ENCODE measurements at regions not wholly inside any gene's neighbourhood (a gene's known extent, or its start where the extent isn't known, plus 50 kb on each side); places are given as distances from the start of the nearest gene placed in this dataset.

DNA sequence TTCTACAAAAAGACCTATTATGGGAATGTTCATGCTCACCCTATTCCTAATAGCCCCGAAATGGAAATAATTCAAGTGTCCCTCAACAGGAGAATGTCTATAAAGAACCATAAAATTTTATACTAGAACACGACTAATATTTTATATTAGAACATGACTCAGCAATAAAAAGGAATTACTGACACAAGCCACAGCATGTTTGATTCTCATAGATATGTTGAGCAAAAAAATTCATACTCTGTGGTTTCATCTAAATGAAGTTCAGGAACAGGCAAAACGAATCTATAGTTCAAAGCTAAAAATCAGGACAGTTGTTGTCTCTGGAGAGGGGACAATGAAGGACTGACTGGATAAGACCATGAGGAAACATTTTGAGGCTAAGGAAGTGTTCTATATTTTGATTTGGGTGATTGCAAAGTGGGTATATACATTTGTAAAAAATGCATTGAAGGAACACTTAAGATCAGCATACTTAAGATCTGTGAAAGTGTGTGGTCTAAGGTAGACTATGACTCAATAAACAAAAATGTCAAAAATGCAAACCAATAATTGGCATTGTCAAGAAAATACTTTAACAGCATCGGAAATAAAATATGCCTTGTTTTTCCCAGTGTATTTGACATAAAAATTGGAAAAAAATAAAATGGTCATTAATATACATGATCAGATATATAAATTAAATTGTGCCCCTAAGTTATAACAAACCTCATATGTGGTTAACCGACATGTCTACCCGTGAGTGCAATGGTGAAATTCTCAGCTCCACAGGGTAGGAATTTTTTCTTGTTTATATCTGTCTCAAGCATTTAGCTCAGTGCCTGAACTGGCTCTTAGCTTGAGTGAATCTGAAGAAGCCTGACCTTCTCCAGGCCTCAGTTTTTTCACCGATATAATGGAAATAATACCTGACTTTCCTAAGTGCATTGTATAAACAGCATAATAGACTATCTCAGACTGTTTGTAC lies 124.9 kb upstream of the CTTNBP2 start:
- no peak overlapping the region for H2AFZ ChIP-seq

GRCh38 chr7:118000480-118001202 lies 127.4 kb upstream of the CTTNBP2 start:
- TF ChIP-seq, protein P1, sequence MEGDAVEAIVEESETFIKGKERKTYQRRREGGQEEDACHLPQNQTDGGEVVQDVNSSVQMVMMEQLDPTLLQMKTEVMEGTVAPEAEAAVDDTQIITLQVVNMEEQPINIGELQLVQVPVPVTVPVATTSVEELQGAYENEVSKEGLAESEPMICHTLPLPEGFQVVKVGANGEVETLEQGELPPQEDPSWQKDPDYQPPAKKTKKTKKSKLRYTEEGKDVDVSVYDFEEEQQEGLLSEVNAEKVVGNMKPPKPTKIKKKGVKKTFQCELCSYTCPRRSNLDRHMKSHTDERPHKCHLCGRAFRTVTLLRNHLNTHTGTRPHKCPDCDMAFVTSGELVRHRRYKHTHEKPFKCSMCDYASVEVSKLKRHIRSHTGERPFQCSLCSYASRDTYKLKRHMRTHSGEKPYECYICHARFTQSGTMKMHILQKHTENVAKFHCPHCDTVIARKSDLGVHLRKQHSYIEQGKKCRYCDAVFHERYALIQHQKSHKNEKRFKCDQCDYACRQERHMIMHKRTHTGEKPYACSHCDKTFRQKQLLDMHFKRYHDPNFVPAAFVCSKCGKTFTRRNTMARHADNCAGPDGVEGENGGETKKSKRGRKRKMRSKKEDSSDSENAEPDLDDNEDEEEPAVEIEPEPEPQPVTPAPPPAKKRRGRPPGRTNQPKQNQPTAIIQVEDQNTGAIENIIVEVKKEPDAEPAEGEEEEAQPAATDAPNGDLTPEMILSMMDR (conservative IDR thresholded peaks at IDR 0.05) = no peak
- TF ChIP-seq EZH2 (IDR thresholded peaks at IDR 0.05; ENCODE audit: low read depth) = no peak
- H3K79me2 ChIP-seq (ENCODE audit: low read depth) = no peaks in the 10 kb centered on the region
- H3K4me1 ChIP-seq (replicated peaks; ENCODE audit: insufficient read depth) = peaks cover 8% of the 10 kb centered on the region; the same call in 1 of the 2 replicates
- no peak for DNase-seq
- H3K4me2 ChIP-seq = no peak overlapping the region
- no peaks in the 10 kb centered on the region for H3K9me2 ChIP-seq (ENCODE audit: insufficient read depth)
- no peaks in the 10 kb centered on the region for H3K9me3 ChIP-seq (ENCODE audit: insufficient read depth, low read depth)
- H4K20me1 ChIP-seq (ENCODE audit: insufficient read depth) = no peaks in the 10 kb centered on the region
- BruUV-seq (replicated peaks) = no TSS peak
- no peaks in the 10 kb centered on the region for H3K27me3 ChIP-seq (ENCODE audit: insufficient read depth, low read depth)
- H3K36me3 ChIP-seq (ENCODE audit: low read depth) = no peaks in the 10 kb centered on the region
- CTCF ChIA-PET = interaction anchor here (0.6 kb wide), 1 partner anchor 26 kb away, joined by 10 read pairs; no protein-coding TSS in a partner anchor
- POLR2A ChIA-PET (ENCODE audit: unreplicated experiment) = interaction anchor here (0.6 kb wide), 1 partner anchor 20 kb away, joined by 5 read pairs; no protein-coding TSS in a partner anchor
- no peak overlapping the region for H3K4me3 ChIP-seq
- intact Hi-C loops (cut with micrococcal nuclease; ENCODE audit: unreplicated experiment) = no loop called here
- H3K27ac ChIP-seq = no peak overlapping the region
- H3F3A ChIP-seq (ENCODE audit: insufficient read depth, low read depth) = no peaks in the 10 kb centered on the region
- H2AFZ ChIP-seq = no peak overlapping the region

More for the DNA sequence above, 124.9 kb upstream of the CTTNBP2 start:
- intact Hi-C loops (cut with micrococcal nuclease; ENCODE audit: unreplicated experiment) = loop anchor here (5.0 to 10.0 kb wide), 2 partner anchors 97 to 184 kb away; partner anchors contain the start of gene LSM8
- Histone ChIP-seq H3K27me3 (ENCODE audit: insufficient read depth, low read depth) (no peaks in the 10 kb centered on the region), H3K36me3 (ENCODE audit: low read depth) (no peaks in the 10 kb centered on the region), H3K9me2 (ENCODE audit: insufficient read depth) (no peaks in the 10 kb centered on the region), H3K9me3 (ENCODE audit: insufficient read depth, low read depth) (no peaks in the 10 kb centered on the region), H3F3A (ENCODE audit: insufficient read depth, low read depth) (no peaks in the 10 kb centered on the region), H3K4me1 (replicated peaks; ENCODE audit: insufficient read depth) (peaks cover 8% of the 10 kb centered on the region; the same call in 1 of the 2 replicates), H3K79me2 (ENCODE audit: low read depth) (no peaks in the 10 kb centered on the region), H3K27ac (no peak overlapping the region), H3K4me2 (0 out of 2 replicates have a peak overlapping the region, but pooled peaks have one; percentile 4), H3K4me3 (no peak overlapping the region), H4K20me1 (ENCODE audit: insufficient read depth) (no peaks in the 10 kb centered on the region)
- POLR2A ChIA-PET (ENCODE audit: unreplicated experiment) = no interaction called here
- no TSS peak for BruUV-seq (replicated peaks)
- CTCF ChIA-PET = no interaction called here
- TF ChIP-seq EZH2 (IDR thresholded peaks at IDR 0.05; ENCODE audit: low read depth) = no peak
- TF ChIP-seq, protein P1 (conservative IDR thresholded peaks at IDR 0.05) = no peak
- peak in 1 of 2 experiments; percentile 40 for DNase-seq

DNA sequence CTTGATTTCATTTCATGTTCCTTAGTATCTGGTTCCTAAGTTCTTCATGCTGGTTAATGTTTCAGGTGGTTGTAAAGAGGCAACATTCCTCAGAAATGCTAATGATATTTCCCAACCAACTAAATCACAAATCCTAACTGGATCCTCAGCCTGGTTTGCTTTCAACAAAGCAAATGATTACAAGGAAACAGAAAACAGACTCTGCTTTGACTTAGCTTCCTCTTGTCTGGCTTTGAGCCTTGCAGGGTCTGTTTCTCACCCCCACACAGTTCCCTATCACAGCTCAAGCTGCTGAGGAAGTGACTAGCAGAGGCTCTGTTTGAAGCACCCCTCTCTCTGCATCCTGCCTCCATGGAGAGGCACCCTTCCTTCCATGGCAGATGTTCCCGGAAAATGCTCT lies 130.2 kb upstream of the CTTNBP2 start:
- ChIA-PET CTCF (no interaction called here), POLR2A (ENCODE audit: unreplicated experiment) (no interaction called here)
- Histone ChIP-seq H3K4me1 (replicated peaks; ENCODE audit: insufficient read depth) (no peaks in the 10 kb centered on the region), H3K4me3 (no peak overlapping the region), H3K9me3 (ENCODE audit: insufficient read depth, low read depth) (no peaks in the 10 kb centered on the region), H2AFZ (no peak overlapping the region), H3K27ac (no peak overlapping the region), H3F3A (ENCODE audit: insufficient read depth, low read depth) (no peaks in the 10 kb centered on the region), H4K20me1 (ENCODE audit: insufficient read depth) (no peaks in the 10 kb centered on the region), H3K36me3 (ENCODE audit: low read depth) (no peaks in the 10 kb centered on the region), H3K27me3 (ENCODE audit: insufficient read depth, low read depth) (no peaks in the 10 kb centered on the region), H3K4me2 (no peak overlapping the region), H3K79me2 (ENCODE audit: low read depth) (no peaks in the 10 kb centered on the region), H3K9me2 (ENCODE audit: insufficient read depth) (no peaks in the 10 kb centered on the region)
- intact Hi-C loops (cut with micrococcal nuclease; ENCODE audit: unreplicated experiment) = no loop called here
- no peak for DNase-seq
- TF ChIP-seq, protein P1 (conservative IDR thresholded peaks at IDR 0.05) = no peak
- TF ChIP-seq EZH2 (IDR thresholded peaks at IDR 0.05; ENCODE audit: low read depth) = no peak
- no TSS peak for BruUV-seq (replicated peaks)
